ENCODE measurements at regions not wholly inside any gene's neighbourhood (a gene's known extent, or its start where the extent isn't known, plus 50 kb on each side); places are given as distances from the start of the nearest gene placed in this dataset.

DNA sequence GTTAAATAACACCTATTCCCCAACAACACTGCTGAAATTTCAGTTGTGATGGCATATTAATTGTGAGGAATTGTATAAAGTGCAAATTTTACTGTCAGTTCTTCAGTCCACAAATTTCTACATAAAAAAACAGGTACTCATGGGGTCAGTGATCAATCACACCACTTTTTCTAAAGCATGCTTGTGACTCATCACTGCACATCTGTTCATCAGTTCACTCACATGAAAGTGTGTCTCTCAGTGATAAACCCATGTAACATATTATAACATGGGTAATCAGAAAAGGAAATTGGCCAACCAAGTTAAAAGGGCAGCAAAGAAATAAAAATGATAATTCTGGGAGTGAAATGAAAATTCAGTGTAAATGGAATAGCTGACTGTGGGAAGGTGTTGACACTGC lies 234.7 kb upstream of the FKBP1C start:
- H3K4me1 ChIP-seq (ENCODE audit: control insufficient read depth, extremely low read depth, insufficient read depth, low read length): no peaks in the 10 kb centered on the region
- no peaks in the 10 kb centered on the region for H3K9me1 ChIP-seq (ENCODE audit: control insufficient read depth, extremely low read depth, insufficient read depth, low read length)
- H4K20me1 ChIP-seq (ENCODE audit: control insufficient read depth, extremely low read depth, insufficient read depth, low read length): no peaks in the 10 kb centered on the region
- no peak for FAIRE-seq
- no peak for TF ChIP-seq EZH2 (IDR thresholded peaks at IDR 0.05; ENCODE audit: low read length)
- TF ChIP-seq, protein P1, sequence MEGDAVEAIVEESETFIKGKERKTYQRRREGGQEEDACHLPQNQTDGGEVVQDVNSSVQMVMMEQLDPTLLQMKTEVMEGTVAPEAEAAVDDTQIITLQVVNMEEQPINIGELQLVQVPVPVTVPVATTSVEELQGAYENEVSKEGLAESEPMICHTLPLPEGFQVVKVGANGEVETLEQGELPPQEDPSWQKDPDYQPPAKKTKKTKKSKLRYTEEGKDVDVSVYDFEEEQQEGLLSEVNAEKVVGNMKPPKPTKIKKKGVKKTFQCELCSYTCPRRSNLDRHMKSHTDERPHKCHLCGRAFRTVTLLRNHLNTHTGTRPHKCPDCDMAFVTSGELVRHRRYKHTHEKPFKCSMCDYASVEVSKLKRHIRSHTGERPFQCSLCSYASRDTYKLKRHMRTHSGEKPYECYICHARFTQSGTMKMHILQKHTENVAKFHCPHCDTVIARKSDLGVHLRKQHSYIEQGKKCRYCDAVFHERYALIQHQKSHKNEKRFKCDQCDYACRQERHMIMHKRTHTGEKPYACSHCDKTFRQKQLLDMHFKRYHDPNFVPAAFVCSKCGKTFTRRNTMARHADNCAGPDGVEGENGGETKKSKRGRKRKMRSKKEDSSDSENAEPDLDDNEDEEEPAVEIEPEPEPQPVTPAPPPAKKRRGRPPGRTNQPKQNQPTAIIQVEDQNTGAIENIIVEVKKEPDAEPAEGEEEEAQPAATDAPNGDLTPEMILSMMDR (optimal IDR thresholded peaks at IDR 0.05 in 1 of 3, IDR thresholded peaks at IDR 0.05 in 1 of 3, conservative IDR thresholded peaks at IDR 0.05 in 1 of 3; ENCODE audit: extremely low read depth in 1 of 3, insufficient read depth in 2 of 3, low read length in 3 of 3): no peak
- no peak overlapping the region for H3K27ac ChIP-seq (ENCODE audit: control insufficient read depth, insufficient read depth, low read length)
- no peak for DNase-seq (ENCODE audit: low read depth, low spot score)
- no peak overlapping the region for H2AFZ ChIP-seq (ENCODE audit: control insufficient read depth, low read length)
- no peaks in the 10 kb centered on the region for H3K27me3 ChIP-seq (ENCODE audit: control insufficient read depth, extremely low read depth, insufficient read depth, low read length)
- no peak overlapping the region for H3K4me2 ChIP-seq (ENCODE audit: control insufficient read depth, extremely low read depth, insufficient read depth, low read depth, low read length)
- no peaks in the 10 kb centered on the region for H3K79me2 ChIP-seq (ENCODE audit: control insufficient read depth, insufficient read depth, low read length)
- no peaks in the 10 kb centered on the region for H3K9me3 ChIP-seq (ENCODE audit: control insufficient read depth, low read depth, low read length)
- H3K36me3 ChIP-seq (ENCODE audit: control insufficient read depth in 2 of 2, extremely low read depth in 1 of 2, insufficient read depth in 2 of 2, low read length in 2 of 2): no peaks in the 10 kb centered on the region
- H3K4me3 ChIP-seq (ENCODE audit: control insufficient read depth in 2 of 3, extremely low read depth in 1 of 3, insufficient read depth in 2 of 3, low read depth in 1 of 3, low read length in 3 of 3): no peak overlapping the region
- H3K9ac ChIP-seq (ENCODE audit: control insufficient read depth, extremely low read depth, insufficient read depth, low read length): no peak overlapping the region
- dilution Hi-C loops (cut with MboI; ENCODE audit: extremely low pct_ligation_motif_present, low sequenced_read_pairs): no loop called here

DNA sequence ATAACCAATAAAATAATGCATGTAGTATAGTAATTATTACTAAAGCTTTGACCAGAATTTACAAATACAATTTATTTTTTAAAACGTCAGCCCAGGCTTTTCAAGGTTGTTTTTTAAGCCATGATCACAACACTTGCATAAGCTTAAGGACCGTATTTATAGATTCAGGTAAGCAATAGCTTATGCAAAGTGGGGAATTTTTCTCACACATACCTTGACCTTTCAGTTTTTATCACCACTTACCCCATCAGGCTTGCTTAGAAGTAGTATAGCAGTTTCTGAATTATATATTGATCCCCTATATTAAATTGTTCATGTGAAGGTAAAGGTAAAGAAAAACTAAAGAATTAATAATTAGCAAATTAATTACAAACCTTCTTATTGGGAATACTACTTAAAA lies 232.3 kb upstream of the FKBP1C start:
- dilution Hi-C loops (cut with MboI; ENCODE audit: extremely low pct_ligation_motif_present, low sequenced_read_pairs): no loop called here
- Histone ChIP-seq H4K20me1 (ENCODE audit: control insufficient read depth, extremely low read depth, insufficient read depth, low read length) (no peaks in the 10 kb centered on the region), H3K4me3 (ENCODE audit: control insufficient read depth in 2 of 3, extremely low read depth in 1 of 3, insufficient read depth in 2 of 3, low read depth in 1 of 3, low read length in 3 of 3) (no peak overlapping the region), H3K4me2 (ENCODE audit: control insufficient read depth, extremely low read depth, insufficient read depth, low read depth, low read length) (no peak overlapping the region), H3K27ac (ENCODE audit: control insufficient read depth, insufficient read depth, low read length) (no peak overlapping the region), H2AFZ (ENCODE audit: control insufficient read depth, low read length) (no peak overlapping the region), H3K27me3 (ENCODE audit: control insufficient read depth, extremely low read depth, insufficient read depth, low read length) (no peaks in the 10 kb centered on the region), H3K9me3 (ENCODE audit: control insufficient read depth, low read depth, low read length) (no peaks in the 10 kb centered on the region), H3K36me3 (ENCODE audit: control insufficient read depth in 2 of 2, extremely low read depth in 1 of 2, insufficient read depth in 2 of 2, low read length in 2 of 2) (no peaks in the 10 kb centered on the region), H3K9ac (ENCODE audit: control insufficient read depth, extremely low read depth, insufficient read depth, low read length) (no peak overlapping the region), H3K9me1 (ENCODE audit: control insufficient read depth, extremely low read depth, insufficient read depth, low read length) (no peaks in the 10 kb centered on the region), H3K79me2 (ENCODE audit: control insufficient read depth, insufficient read depth, low read length) (no peaks in the 10 kb centered on the region), H3K4me1 (ENCODE audit: control insufficient read depth, extremely low read depth, insufficient read depth, low read length) (no peaks in the 10 kb centered on the region)
- TF ChIP-seq EZH2 (IDR thresholded peaks at IDR 0.05; ENCODE audit: low read length): no peak
- TF ChIP-seq, protein P1 (optimal IDR thresholded peaks at IDR 0.05 in 1 of 3, IDR thresholded peaks at IDR 0.05 in 1 of 3, conservative IDR thresholded peaks at IDR 0.05 in 1 of 3; ENCODE audit: extremely low read depth in 1 of 3, insufficient read depth in 2 of 3, low read length in 3 of 3): no peak
- DNase-seq (ENCODE audit: low read depth, low spot score) (no peak), FAIRE-seq (no peak)
